Erythroblast (primary cell): ENCODE measurements at regions not wholly inside any gene's neighbourhood (a gene's known extent, or its start where the extent isn't known, plus 50 kb on each side); places are given as distances from the start of the nearest gene placed in this dataset.

ENCODE experiments used
- GATA1 ChIP-seq: IDR thresholded peaks from 2 replicates; pipeline ENCODE4 v1.6.1; 2011; ENCODE audit warnings: low read depth, mild to moderate bottlenecking, control low read depth, low read length, moderate library complexity
- POLR2A ChIP-seq: IDR thresholded peaks from 2 replicates; pipeline ENCODE4 v1.6.1; 2011; ENCODE audit warnings: mild to moderate bottlenecking, low read length

GRCh38 chr2:220144411-220144810 lies 517.0 kb downstream of the SLC4A3 start:
- TF ChIP-seq POLR2A: no peak
- TF ChIP-seq GATA1: no peak
